ENCODE measurements at regions not wholly inside any gene's neighbourhood (a gene's known extent, or its start where the extent isn't known, plus 50 kb on each side); places are given as distances from the start of the nearest gene placed in this dataset.

DNA sequence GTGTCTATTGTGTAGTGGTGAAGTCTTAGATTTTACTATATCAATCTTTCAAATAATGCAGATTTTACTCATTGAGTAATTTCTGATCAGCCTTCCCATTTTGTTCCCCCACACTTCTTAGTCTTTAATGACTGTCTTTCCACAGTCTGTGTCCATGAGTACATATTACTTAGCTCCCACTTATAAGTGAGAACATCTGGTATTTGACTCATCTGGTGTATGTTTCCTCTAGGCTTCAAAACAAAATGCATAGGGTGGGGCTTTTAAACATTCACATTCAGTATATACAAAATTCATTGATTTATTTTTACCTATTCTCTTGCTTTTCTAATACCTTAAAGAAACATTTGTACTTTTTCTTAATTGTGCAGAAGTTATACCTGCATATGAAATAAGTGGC lies 513.0 kb downstream of the MTRR start:
- Histone ChIP-seq H3K4me1 (no peaks in the 10 kb centered on the region), H3K36me3 (no peaks in the 10 kb centered on the region), H3K27me3 (no peaks in the 10 kb centered on the region), H3K4me3 (ENCODE audit: low read depth, low read length) (no peak overlapping the region), H3K9me3 (no peaks in the 10 kb centered on the region)
- TF ChIP-seq, protein P1, sequence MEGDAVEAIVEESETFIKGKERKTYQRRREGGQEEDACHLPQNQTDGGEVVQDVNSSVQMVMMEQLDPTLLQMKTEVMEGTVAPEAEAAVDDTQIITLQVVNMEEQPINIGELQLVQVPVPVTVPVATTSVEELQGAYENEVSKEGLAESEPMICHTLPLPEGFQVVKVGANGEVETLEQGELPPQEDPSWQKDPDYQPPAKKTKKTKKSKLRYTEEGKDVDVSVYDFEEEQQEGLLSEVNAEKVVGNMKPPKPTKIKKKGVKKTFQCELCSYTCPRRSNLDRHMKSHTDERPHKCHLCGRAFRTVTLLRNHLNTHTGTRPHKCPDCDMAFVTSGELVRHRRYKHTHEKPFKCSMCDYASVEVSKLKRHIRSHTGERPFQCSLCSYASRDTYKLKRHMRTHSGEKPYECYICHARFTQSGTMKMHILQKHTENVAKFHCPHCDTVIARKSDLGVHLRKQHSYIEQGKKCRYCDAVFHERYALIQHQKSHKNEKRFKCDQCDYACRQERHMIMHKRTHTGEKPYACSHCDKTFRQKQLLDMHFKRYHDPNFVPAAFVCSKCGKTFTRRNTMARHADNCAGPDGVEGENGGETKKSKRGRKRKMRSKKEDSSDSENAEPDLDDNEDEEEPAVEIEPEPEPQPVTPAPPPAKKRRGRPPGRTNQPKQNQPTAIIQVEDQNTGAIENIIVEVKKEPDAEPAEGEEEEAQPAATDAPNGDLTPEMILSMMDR (IDR thresholded peaks at IDR 0.05; ENCODE audit: low read depth, low read length): no peak
- DNase-seq: no peak

GRCh38 chr5:8382456-8382855 lies 513.5 kb downstream of the MTRR start:
- Histone ChIP-seq H3K4me1 (no peaks in the 10 kb centered on the region), H3K27me3 (no peaks in the 10 kb centered on the region), H3K36me3 (no peaks in the 10 kb centered on the region), H3K4me3 (ENCODE audit: low read depth, low read length) (no peak overlapping the region), H3K9me3 (no peaks in the 10 kb centered on the region)
- TF ChIP-seq, protein P1 (IDR thresholded peaks at IDR 0.05; ENCODE audit: low read depth, low read length): no peak
- DNase-seq: no peak

- Histone ChIP-seq H3K27me3 (no peaks in the 10 kb centered on the region), H3K9me3 (no peaks in the 10 kb centered on the region), H3K4me1 (no peaks in the 10 kb centered on the region), H3K36me3 (no peaks in the 10 kb centered on the region), H3K4me3 (ENCODE audit: low read depth, low read length) (no peak overlapping the region)
- DNase-seq: no peak
- TF ChIP-seq, protein P1 (IDR thresholded peaks at IDR 0.05; ENCODE audit: low read depth, low read length): no peak
Observed at GRCh38 chr5:8383616-8384015, 514.7 kb downstream of the MTRR start.

- no peaks in the 10 kb centered on the region for H3K36me3 ChIP-seq
- H3K4me3 ChIP-seq (ENCODE audit: low read depth, low read length): no peak overlapping the region
- H3K4me1 ChIP-seq: no peaks in the 10 kb centered on the region
- TF ChIP-seq, protein P1 (IDR thresholded peaks at IDR 0.05; ENCODE audit: low read depth, low read length): no peak
- H3K27me3 ChIP-seq: no peaks in the 10 kb centered on the region
- H3K9me3 ChIP-seq: no peaks in the 10 kb centered on the region
- DNase-seq: no peak
Observed at GRCh38 chr5:8386719-8387288, 517.9 kb downstream of the MTRR start.

DNA sequence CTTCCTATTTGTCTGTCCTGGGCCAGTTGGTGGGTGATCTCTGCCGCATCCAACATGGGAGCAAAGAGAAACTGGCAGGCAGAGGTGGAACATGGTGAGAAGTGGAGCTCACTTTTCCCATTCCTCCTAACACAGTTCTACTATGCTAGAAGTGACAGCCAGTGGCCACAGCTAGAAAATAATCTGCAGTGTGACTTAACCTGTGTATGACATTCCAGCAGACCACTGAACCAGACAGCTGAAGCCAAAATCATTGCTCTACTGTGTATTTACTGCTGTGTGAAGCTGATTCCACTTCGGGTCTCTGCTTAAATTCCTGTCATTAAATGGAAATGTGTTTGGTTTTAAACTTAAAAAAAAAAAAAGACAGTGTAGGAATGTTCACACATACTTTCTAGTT lies 523.0 kb downstream of the MTRR start:
- Histone ChIP-seq H3K9me3 (no peaks in the 10 kb centered on the region), H3K36me3 (no peaks in the 10 kb centered on the region), H3K4me3 (ENCODE audit: low read depth, low read length) (no peak overlapping the region), H3K4me1 (no peaks in the 10 kb centered on the region), H3K27me3 (no peaks in the 10 kb centered on the region)
- DNase-seq: no peak
- TF ChIP-seq, protein P1 (IDR thresholded peaks at IDR 0.05; ENCODE audit: low read depth, low read length): no peak

- Histone ChIP-seq H3K36me3 (no peaks in the 10 kb centered on the region), H3K4me1 (no peaks in the 10 kb centered on the region), H3K9me3 (no peaks in the 10 kb centered on the region), H3K4me3 (ENCODE audit: low read depth, low read length) (no peak overlapping the region), H3K27me3 (no peaks in the 10 kb centered on the region)
- TF ChIP-seq, protein P1 (IDR thresholded peaks at IDR 0.05; ENCODE audit: low read depth, low read length): no peak
- DNase-seq: no peak
Observed at GRCh38 chr5:8393240-8393639, 524.3 kb downstream of the MTRR start.
